Endothelial cell of umbilical vein (primary cell): ENCODE measurements at regions not wholly inside any gene's neighbourhood (a gene's known extent, or its start where the extent isn't known, plus 50 kb on each side); places are given as distances from the start of the nearest gene placed in this dataset.

Source experiments
- BruUV-seq: library from RNA; stranded (reverse); fragments of 400-500 nt; replicated peaks from 2 replicates; lab custom pipeline; 2021; lab: Mats Ljungman, UMichigan
- CTCF ChIA-PET: fragments of 300-600, 350-600 bp; sonication (Branson Sonifier 250); formaldehyde crosslinking; loops from one replicate; lab custom pipeline; 2021; ENCODE audit warnings: antibody characterized with exemption, inconsistent platforms; lab: Charles Lee
- POLR2A ChIA-PET: fragments of 300-600, 350-600 bp; sonication (Branson Sonifier 250); formaldehyde crosslinking; loops from one replicate; lab custom pipeline; 2021; ENCODE audit warnings: antibody characterized with exemption, inconsistent platforms; lab: Charles Lee
- DNase-seq: peaks from one replicate; pipeline ENCODE4 v3.0.0-alpha.2; 2011; ENCODE audit warnings: low read depth, low spot score
- FAIRE-seq: peaks from 2 replicates; lab custom pipeline; 2011; peaks lifted over from hg19 to GRCh38; lab: Jason Lieb, UNC
- H2AFZ ChIP-seq: 2 replicates; pipeline ENCODE4 v1.6.0; 2012; ENCODE audit warnings: low read depth, low read length, control low read depth, inconsistent platforms
- H3K27ac ChIP-seq: 2 replicates; pipeline ENCODE4 v1.5.1; 2011; ENCODE audit warnings: low read depth, mild to moderate bottlenecking, control low read depth, low read length, moderate library complexity; ENCODE audit not compliant: insufficient read depth
- H3K27me3 ChIP-seq, 2 experiments: 2 replicates each; pipeline versions ENCODE4 v1.6.0 to v1.6.1; 2011; ENCODE audit warnings: low read length in 2 of 2, mixed read lengths in 1 of 2; ENCODE audit not compliant: control insufficient read depth in 2 of 2, insufficient read depth in 2 of 2
- H3K36me3 ChIP-seq, 2 experiments: 2 replicates in 1 of 2; 3 replicates in 1 of 2; pipeline ENCODE4 v1.5.1; 2011; ENCODE audit warnings: low read length in 2 of 2, mild to moderate bottlenecking in 1 of 2, moderate library complexity in 1 of 2; ENCODE audit not compliant: control insufficient read depth in 2 of 2, insufficient read depth in 2 of 2; ENCODE audit errors: extremely low read depth in 1 of 2
- H3K4me1 ChIP-seq: 3 replicates; pipeline ENCODE4 v1.5.1; 2011; ENCODE audit warnings: mild to moderate bottlenecking, low read length; ENCODE audit not compliant: control insufficient read depth, insufficient read depth; ENCODE audit errors: extremely low read depth
- H3K4me2 ChIP-seq: 2 replicates; pipeline ENCODE4 v1.6.1; 2011; ENCODE audit warnings: low read length, control low read depth, mixed read lengths; ENCODE audit not compliant: insufficient read depth
- H3K4me3 ChIP-seq, 3 experiments: fragments of 200-600 bp in 1 of 3; sonication (generic), shearing (Covaris generic) in 1 of 3; replicated peaks in 1 of 3; 2 replicates each; pipeline ENCODE4 v1.5.1; 2011 to 2016; ENCODE audit warnings: control low read depth in 3 of 3, low read length in 3 of 3, mild to moderate bottlenecking in 2 of 3, inconsistent platforms in 1 of 3, low read depth in 1 of 3, moderate library complexity in 1 of 3; ENCODE audit not compliant: insufficient read depth in 1 of 3
- H3K79me2 ChIP-seq: 2 replicates; pipeline ENCODE4 v1.6.0; 2012; ENCODE audit warnings: low read length, inconsistent platforms; ENCODE audit not compliant: control insufficient read depth, insufficient read depth
- H3K9ac ChIP-seq: replicated peaks from 2 replicates; pipeline ENCODE3; 2011; ENCODE audit warnings: low read length, control low read depth; ENCODE audit not compliant: insufficient read depth; ENCODE audit errors: extremely low read depth
- H3K9me1 ChIP-seq: replicated peaks from 3 replicates; pipeline ENCODE4 v1.6.0; 2011; ENCODE audit warnings: mild to moderate bottlenecking, low read length; ENCODE audit not compliant: control insufficient read depth, insufficient read depth; ENCODE audit errors: extremely low read depth
- H3K9me3 ChIP-seq: replicated peaks from 2 replicates; pipeline ENCODE4 v1.5.1; 2012; ENCODE audit warnings: low read length, inconsistent platforms; ENCODE audit not compliant: control insufficient read depth, insufficient read depth
- H4K20me1 ChIP-seq: replicated peaks from 2 replicates; pipeline ENCODE3; 2011; ENCODE audit warnings: mild to moderate bottlenecking, low read length; ENCODE audit not compliant: control insufficient read depth, insufficient read depth; ENCODE audit errors: extremely low read depth
- EZH2 ChIP-seq: IDR thresholded peaks from 2 replicates; pipeline ENCODE4 v1.6.1; 2012; ENCODE audit warnings: borderline replicate concordance, low read depth, mild to moderate bottlenecking, moderate library complexity, low read length, inconsistent platforms; ENCODE audit not compliant: severe bottlenecking
- FOS ChIP-seq: IDR thresholded peaks from 2 replicates; pipeline ENCODE4 v1.6.1; 2011; ENCODE audit warnings: mild to moderate bottlenecking, low read length, moderate library complexity, borderline replicate concordance; ENCODE audit not compliant: insufficient read depth
- GATA2 ChIP-seq: IDR thresholded peaks from 2 replicates; pipeline ENCODE4 v1.7.0; 2011; ENCODE audit warnings: low read depth, mild to moderate bottlenecking, moderate library complexity, mixed read lengths, low read length; ENCODE audit not compliant: insufficient read length, insufficient read depth
- JUN ChIP-seq: IDR thresholded peaks from 2 replicates; pipeline ENCODE4 v1.6.1; 2011; ENCODE audit warnings: borderline replicate concordance, low read depth; ENCODE audit not compliant: insufficient read length, insufficient read depth
- MYC ChIP-seq: IDR thresholded peaks from one replicate; pipeline ENCODE4 v1.6.1; 2011; ENCODE audit warnings: mild to moderate bottlenecking, low read depth, low read length
- POLR2A ChIP-seq: IDR thresholded peaks from 2 replicates; pipeline ENCODE4 v1.6.1; 2012; ENCODE audit warnings: low read depth, mild to moderate bottlenecking, control low read depth, low read length
- POLR2AphosphoS5 ChIP-seq: IDR thresholded peaks from 2 replicates; pipeline ENCODE4 v1.6.1; 2012; ENCODE audit warnings: low read depth, mild to moderate bottlenecking, control low read depth, low read length, moderate library complexity; ENCODE audit not compliant: insufficient read depth
- dilution Hi-C: fragments of 300-500 bp; cut with MboI; formaldehyde crosslinking; loops from one replicate; pipeline ENCODE4 v1.15.0; 2019; ENCODE audit warnings: low sequenced_read_pairs; ENCODE audit not compliant: extremely low pct_ligation_motif_present
- intact Hi-C: fragments of 100-400 bp; cut with micrococcal nuclease; formaldehyde crosslinking; loops from one replicate; pipeline ENCODE4 v1.10.0; 2022
- TF ChIP-seq, protein P1 (sequence below), 2 donors: IDR thresholded peaks; 1 replicate in 1 of 2; 2 replicates in 1 of 2; pipeline ENCODE4 v1.5.1; 2011; ENCODE audit warnings: low read length in 2 of 2, mild to moderate bottlenecking in 2 of 2, moderate library complexity in 2 of 2, control low read depth in 1 of 2, inconsistent platforms in 1 of 2, low read depth in 1 of 2; ENCODE audit not compliant: insufficient read depth in 1 of 2; ENCODE audit errors: extremely low read depth in 1 of 2
- TF ChIP-seq, protein P2 (sequence below): IDR thresholded peaks from 2 replicates; pipeline ENCODE4 v1.6.1; 2011; ENCODE audit not compliant: insufficient read depth, insufficient read length

DNA sequence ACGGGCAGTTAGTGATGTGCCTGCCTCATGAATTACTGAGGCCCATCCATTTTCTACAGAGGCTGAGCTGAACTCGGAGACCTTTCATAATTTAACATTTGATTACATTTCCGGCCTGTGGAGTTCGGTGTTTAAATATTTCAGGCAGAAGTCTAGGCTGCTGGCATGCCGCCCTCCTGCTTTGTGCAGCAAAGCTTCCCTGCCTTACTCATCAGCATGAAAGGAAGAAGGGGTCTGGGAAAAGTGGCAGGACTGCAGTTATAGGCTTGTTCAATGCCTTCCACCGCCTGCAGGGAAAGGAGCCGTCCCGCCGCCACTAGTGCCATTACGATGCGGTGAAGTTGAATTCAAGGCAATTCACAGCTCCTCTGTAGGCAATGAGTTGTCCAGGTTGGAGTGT, 527.9 kb downstream of the NPHP4 start:
- Histone ChIP-seq H2AFZ (no peak overlapping the region), H3K9me3 (peaks cover 4% of the 10 kb centered on the region), H3K9ac (no peak overlapping the region), H3K4me2 (no peak overlapping the region), H3K36me3 (no peaks in the 10 kb centered on the region), H3K79me2 (no peaks in the 10 kb centered on the region), H3K9me1 (no peaks in the 10 kb centered on the region), H3K4me1 (no peaks in the 10 kb centered on the region), H3K27ac (no peak overlapping the region), H4K20me1 (no peaks in the 10 kb centered on the region), H3K4me3 (no peak overlapping the region), H3K27me3 (no peaks in the 10 kb centered on the region)
- FAIRE-seq: no peak
- no TSS peak for BruUV-seq
- intact Hi-C loops (no loop called here), dilution Hi-C loops (no loop called here)
- no peak for TF ChIP-seq GATA2
- no peak for TF ChIP-seq JUN
- no peak for TF ChIP-seq EZH2
- no peak for TF ChIP-seq FOS
- TF ChIP-seq, protein P1, sequence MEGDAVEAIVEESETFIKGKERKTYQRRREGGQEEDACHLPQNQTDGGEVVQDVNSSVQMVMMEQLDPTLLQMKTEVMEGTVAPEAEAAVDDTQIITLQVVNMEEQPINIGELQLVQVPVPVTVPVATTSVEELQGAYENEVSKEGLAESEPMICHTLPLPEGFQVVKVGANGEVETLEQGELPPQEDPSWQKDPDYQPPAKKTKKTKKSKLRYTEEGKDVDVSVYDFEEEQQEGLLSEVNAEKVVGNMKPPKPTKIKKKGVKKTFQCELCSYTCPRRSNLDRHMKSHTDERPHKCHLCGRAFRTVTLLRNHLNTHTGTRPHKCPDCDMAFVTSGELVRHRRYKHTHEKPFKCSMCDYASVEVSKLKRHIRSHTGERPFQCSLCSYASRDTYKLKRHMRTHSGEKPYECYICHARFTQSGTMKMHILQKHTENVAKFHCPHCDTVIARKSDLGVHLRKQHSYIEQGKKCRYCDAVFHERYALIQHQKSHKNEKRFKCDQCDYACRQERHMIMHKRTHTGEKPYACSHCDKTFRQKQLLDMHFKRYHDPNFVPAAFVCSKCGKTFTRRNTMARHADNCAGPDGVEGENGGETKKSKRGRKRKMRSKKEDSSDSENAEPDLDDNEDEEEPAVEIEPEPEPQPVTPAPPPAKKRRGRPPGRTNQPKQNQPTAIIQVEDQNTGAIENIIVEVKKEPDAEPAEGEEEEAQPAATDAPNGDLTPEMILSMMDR (IDR thresholded peaks at IDR 0.05; ENCODE audit: extremely low read depth in 1 of 2, insufficient read depth in 1 of 2, low read depth in 1 of 2, low read length in 2 of 2): no peak
- TF ChIP-seq, protein P2, sequence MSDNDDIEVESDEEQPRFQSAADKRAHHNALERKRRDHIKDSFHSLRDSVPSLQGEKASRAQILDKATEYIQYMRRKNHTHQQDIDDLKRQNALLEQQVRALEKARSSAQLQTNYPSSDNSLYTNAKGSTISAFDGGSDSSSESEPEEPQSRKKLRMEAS: no peak
- TF ChIP-seq POLR2A: no peak
- no peak for TF ChIP-seq MYC
- no peak for TF ChIP-seq POLR2AphosphoS5
- DNase-seq: no peak
- ChIA-PET CTCF (no interaction called here), POLR2A (no interaction called here)
